ENCODE measurements at regions not wholly inside any gene's neighbourhood (a gene's known extent, or its start where the extent isn't known, plus 50 kb on each side); places are given as distances from the start of the nearest gene placed in this dataset.
"Not testable (repeated sequence)": the region's sequence is repeated elsewhere in the genome, so short reads cannot be mapped to it uniquely, and the experiment has no call there.

DNA sequence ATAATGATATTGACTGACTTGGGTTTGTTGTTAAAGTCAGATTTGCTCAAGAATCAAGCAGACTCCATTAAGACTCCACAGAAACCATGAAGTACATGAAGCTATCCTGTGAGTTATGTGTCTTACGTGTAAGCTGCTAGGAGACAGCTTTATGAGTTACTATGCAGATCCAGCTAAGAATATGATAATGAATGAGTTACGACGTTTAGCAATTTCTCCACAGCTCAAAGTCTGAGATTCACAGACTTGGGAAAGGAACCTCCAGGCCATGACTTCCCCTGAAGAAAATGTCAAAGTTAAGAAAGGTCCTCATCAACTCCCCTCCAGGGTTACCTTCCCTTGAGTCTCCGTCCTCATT, 211.9 kb upstream of the HNRNPA3 start:
- DNase-seq: no peak

DNA sequence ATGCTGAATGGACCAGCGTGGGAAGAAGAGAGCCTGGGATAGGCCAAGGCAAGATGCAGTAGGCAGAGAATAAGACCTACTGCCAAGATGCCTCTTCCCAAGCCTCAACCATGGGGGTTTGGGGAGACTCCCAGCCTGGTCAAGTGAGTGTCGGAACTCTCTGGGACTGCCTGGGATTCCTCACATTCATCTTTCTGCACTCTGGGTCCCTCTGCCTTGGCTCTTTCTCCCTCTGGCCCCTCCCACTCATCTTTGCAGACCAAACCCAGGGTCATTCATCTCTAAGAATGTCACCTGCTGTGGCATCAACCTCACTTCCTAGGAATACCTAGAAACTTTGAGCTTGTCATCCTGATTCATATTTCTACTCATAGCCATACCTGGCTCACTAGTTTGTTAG, 211.3 kb upstream of the HNRNPA3 start:
- DNase-seq: no peak

DNA sequence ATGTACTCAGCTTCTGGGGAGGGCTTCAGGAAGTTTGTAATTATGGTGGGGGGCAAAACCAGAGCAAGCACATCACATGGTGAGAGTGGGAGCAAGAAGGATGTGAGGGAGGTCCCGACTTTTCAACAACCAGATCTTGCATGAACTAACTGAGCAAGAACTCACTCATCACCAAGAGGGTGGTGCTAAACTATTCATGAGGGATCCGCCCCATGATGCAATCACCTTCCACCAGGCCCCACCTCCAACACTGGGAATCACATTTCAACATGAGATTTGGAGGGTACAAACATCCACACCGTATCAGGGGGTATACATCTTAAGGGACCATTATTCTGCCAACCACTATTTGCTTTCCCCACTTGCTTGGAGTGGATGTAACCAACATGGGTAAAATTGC, 209.6 kb upstream of the HNRNPA3 start:
- DNase-seq: no peak

DNA sequence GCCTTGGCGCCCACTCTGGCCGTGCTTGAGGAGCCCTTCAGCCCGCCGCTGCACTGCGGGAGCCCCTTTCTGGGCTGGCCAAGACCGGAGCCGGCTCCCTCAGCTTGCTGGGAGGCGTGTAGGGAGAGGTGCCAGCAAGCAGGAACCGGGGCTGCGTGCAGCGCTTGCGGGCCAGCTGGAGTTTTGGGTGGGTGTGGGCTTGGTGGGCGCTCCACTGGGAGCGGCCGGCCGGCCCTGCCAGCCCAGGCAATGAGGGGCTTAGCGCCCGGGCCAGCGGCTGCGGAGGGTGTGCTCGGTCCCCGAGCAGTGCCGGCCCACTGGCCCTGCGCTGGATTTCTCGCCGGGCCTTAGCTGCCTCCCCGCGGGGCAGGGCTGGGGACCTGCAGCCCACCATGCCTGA, 204.9 kb upstream of the HNRNPA3 start:
- not testable (repeated sequence) for DNase-seq

DNA sequence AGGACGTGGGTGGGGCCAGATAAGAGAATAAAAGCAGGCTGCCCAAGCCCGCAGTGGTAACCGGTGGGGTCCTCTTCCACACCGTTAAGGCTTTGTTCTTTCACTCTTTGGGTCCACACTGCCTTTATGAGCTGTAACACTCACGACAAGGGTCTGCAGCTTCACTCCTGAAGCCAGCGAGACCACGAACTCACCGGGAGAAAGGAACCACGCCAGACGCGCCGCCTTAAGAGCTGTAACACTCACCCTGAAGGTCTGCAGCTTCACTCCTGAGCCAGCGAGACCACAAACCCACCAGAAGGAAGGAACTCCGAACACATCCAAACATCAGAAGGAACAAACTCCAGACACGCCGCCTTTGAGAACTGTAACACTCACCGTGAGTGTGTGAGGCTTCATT, 203.9 kb upstream of the HNRNPA3 start:
- DNase-seq: not testable (repeated sequence)

DNA sequence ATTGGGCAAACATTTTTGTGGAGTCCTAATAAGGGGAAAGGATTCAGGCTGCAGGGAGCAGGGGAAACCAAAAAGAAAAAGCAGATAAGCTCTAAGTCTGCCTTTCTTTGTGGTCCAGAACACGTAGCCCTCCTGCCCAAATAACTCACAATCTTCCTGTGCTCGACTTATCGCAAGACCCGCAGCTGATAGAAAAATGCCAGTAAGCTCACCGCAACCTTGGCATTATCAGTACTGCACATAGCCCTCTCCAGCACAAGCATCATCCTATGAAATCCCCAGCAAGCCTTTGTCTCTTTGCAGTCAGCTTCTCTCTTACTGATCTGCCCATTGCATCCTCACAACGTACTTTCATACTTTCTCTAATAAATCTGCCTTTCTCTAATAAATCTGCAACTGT, 202.4 kb upstream of the HNRNPA3 start:
- no peak for DNase-seq

DNA sequence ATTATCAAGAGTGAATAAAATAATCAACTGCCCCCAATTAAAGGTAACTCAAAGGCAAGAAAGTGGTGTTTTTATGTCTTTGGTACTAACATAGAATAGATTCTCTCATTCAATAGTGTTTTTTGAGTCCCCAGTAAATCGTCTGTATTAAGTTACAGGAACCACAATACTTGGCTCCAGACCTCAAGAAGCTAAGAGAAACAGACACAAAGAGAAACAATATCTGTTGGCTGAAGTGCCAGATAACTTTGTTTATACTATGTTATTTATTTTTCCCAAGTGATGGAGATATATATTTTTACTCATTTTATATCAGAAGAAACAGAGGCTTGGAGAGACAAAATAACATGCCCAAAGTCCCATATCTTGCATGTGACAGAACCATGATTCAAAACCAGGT, 201.7 kb upstream of the HNRNPA3 start:
- no peak for DNase-seq

DNA sequence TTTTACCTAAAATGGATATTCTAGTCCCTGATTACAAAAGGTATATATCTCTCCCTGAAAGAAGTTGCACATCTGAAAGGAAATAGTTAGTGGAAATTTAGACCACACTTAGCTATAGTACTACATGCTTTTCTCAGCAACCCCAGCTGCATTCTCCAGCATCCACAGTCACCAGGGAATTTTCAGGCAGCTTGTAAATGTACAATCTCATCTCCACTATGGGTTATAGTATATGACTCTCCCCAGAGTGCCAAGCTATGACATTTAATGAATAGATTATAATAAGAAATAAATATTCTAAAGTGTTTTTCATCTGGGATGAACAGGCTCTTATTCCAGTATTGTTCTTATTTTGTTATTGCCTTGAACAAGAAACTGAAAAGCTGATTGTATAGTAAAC, 197.6 kb upstream of the HNRNPA3 start:
- no peak for DNase-seq

DNA sequence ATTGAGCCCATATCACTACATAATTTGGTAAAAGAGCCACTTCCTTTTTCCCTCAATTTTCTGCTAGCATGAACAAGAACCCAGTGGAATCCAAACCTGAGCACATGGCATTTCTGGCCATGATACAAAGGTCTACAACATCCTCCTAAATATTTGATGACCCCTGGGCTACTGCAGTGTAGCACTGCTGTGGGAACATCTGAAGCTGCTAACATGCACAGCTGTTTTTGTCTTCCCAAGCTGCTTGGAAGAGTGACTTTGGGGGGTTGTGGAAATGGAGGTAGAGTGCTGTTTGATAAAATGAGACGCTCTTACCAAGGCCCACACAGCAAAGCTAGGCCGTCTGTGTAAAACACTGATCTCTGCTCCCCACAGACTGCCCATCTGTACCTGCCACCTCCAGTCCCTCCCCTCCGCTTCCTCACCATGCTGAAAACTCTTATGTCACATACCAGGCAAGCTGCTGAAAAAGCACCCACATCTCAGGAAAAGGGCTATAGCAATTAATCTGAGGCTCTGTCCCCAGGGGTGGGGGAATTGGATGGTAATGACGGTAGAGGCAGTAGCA, 197.2 kb upstream of the HNRNPA3 start:
- no peak for DNase-seq

DNA sequence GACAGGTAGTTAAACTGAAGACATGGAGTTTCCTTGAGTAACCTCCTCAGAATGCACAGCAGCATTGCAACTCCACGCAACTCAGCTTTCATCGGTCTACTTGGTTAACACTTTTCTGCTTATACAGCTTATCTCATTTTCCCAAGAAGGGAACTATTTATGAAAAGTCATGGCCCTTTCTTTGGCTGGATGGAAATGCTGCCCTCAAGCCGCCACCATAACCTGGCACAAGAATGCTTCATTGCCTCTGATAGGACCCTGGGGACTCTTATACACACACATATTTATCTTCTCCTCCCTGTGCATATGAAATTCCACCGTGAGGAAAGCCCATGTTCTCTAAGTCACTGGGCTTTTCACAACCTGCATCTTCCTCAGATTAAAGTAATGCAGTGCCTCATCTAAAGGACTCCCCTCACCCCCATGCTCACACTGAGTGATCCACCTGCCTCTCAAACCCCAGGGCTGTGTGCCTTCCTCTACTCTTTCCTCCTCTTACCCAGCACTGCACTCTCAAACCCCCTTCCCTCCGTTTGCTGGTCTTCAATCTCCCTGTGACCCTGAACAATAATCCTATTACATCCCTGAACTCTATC, 192.0 kb upstream of the HNRNPA3 start:
- no peak for DNase-seq

DNA sequence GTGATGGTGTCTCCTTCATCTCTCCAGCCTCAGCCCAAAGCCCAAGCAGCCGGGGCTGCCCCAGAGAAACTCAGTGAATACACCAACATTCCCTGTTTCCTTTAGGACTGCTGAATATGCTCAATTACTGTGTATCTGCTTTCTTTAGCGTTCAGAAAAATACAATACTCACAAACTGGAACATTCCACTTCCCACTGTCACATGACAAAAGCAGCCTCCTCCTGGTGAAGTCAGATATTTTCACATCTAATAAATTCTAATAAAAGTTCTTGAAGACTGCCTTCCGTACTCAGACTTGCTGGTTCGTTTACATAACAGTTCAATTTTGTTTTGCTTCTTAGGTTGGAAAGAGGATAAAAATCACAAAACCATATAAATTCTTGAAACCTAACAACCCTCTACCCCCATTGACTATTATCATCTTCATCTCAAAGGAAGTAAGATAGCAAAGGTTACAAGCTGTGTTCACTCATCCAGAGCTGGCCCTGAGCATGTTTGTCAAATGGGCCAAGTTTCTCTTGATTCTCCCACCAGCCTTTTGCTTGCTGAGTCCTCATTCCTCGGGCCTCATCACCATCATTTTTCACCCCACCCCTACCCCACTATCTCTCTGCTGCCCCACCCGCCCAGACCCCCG, 190.8 kb upstream of the HNRNPA3 start:
- no peak for DNase-seq

DNA sequence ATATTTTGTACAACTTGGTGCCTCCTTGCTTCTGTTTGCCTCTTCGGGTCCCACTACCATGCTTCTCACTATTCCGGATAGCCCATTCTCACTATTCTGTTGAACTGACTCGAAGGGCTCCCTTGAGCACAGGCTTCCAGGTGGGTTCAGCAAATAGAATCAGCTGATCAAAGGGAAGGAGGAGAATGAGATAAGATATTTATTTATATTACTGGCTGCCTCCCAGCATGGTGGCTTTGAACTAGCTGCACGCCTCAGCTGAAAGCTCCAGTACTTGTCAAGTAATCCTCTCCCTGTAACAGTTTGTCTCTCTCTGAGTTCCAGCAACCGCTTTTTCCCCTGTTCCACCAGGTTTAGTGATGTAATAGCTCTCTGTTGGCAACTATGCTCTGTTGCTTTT, 187.8 kb upstream of the HNRNPA3 start:
- no peak for DNase-seq

DNA sequence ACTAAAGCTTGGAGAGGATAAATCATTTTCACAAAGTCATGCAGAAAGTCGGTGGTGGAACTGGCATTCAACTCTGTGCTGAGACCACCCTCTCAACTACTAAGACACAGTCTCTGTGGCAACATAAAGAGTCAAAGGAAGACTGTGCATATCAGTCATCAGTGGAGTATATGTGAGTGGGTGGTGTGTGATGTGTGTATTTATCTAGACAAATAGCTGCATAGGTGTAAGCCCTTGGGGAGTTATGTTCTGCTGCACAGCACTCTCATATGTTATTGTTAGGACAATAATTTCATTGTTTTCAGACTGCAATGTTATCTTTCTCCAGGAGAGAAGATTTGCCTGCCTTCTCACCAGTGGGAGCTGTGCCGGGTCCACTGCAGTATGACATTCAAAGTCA, 186.3 kb upstream of the HNRNPA3 start:
- no peak for DNase-seq

DNA sequence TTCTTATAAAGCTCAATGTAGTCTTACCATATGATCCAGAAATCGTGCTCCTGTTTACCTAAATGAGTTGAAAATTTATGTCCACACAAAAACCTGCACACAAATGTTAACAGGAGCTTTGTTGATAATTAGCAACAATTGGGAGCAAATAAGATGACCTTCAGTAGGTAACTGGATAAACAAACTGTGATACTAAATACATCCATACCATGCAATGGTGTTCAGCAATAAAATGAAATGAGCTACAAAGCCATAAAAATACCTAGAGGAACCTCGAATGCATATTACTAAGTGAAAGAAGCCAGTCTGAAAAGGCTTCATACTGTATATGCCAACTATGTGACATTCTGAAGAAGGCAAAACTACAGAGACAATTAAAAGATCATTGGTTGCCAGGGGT, 185.6 kb upstream of the HNRNPA3 start:
- DNase-seq: no peak

DNA sequence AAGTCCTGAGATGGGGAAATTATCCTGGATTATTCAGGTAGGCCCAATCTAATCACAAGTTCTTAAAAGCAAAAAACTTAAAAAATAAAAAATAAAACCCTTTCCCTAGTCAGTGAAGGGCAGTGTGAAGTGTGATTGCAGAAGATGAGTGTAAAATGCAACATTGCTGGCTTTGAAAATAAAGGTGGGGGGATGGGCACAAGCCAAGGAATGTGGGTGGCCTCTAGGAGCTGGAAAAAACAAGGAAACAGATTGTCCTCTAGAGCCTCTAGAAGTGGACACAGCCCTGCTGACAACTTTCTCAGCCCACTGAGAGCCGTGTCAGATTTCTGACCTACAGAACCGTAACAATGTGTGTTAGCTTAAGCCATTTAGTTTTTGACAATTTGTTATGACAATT, 184.3 kb upstream of the HNRNPA3 start:
- no peak for DNase-seq

DNA sequence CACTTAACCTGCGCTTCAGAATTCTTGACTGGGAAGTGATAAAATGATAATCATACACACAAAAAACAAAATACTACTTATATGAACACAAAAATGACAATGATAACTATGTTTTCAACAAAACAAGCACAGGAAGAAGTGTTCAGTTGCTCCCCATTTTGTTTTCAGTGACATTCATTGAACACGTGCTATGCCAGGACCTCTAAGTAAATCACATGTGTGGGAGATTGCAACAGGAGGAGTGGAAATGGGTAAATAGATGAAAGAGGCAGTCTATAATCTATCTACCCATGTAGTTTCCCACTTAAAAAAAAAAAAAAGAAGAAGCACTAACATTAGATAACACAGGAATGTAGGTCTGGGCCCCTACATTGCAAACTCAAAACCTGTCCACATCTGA, 183.5 kb upstream of the HNRNPA3 start:
- DNase-seq: no peak

DNA sequence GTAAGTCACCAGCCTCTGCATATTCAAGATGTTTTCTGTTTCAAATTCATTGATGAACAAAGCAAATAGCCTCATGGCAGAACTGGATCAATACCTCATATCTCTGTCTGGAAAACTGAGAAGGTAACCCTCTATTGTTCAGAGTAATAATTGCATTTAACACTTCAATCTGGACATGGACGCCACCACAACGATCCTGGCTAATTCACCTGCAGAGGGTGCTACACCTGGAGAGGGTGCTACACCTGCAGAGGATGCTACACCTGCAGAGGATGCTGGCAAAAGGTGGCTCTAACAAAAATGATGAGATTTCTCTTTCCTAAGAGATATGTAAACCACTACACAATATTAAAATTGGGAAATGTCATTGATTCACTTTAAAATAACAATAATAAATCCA, 183.1 kb upstream of the HNRNPA3 start:
- no peak for DNase-seq

DNA sequence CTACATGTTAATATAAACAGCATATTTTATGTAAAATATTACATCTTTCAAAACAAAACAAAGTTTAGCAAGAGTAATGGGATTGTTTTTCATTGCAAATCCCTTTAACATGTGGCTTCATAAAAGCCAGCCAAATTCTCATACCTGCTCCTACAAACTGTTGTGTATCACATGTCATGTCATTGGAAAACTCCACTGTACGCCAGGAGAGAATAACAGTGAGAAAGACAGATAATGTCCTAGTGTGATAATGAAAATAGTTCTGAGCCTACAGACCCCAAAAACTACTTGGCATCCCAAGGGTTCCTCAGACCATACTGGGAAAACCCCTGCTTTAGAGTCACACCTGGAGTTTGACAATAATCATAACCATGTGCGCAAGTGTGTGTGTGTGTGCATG, 182.7 kb upstream of the HNRNPA3 start:
- no peak for DNase-seq

DNA sequence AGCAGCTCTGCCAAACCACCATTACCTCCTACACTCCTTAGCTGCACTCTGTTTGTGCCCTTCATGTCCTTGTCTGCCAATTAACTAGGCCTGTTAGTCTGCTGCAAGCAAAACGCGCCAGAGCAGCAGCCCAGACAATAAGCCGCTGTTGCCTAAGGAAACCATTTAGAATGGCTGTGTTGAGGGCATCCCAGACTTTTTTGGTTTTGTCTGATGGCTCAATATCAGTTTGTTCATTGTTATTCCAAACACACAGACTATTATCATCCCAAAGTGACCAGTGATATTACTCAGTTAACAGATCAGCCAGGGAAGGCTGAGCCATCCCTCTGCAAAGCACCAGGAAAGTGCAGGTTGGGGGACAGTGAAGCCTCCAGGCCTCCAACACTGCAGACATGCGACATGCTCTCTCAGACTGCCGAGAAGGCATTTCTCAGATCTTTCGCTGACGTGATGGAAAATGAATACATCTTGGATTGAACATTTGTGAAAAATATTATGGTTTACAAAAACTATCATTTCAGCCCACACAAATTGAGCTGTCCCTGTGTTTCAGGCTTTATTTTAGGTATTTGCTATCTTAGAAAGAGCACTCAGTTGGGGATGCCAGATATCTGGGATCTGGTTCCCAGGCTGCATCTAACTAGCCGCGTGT, 182.0 kb upstream of the HNRNPA3 start:
- DNase-seq: no peak

DNA sequence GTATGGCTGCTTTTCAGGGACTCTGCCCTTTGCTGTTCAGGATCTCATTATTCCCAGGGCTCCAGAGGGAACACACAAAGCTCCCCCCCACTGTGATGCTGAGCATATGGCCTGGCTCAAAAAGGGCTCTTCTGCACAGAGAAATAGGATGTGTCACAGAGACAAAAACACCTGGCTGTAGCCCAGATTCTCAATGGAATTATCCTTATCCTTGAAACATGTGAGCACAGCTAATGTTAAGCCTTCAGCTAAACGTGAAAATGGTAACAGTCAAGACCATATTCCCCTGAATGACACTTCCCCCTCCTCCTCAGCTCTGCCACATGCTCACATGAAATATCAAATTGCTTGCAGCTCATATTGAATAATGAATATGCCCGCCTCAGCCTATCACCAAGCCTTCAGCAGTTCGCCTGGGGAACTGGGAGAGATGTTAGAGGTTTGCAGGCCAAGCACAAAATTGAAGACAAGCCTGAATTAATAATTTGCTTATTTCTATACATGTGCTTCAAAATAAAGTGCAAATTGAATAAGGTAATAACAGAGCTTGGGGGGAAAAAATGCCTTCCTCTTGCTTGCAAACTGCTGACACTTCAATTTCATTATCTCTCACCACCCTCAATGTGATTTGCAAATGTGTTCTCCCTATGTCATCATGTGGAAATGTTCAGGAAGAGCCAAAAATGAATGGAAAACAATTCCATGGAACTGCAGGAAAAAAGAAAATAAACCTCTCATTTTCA, 181.0 kb upstream of the HNRNPA3 start:
- no peak for DNase-seq

DNA sequence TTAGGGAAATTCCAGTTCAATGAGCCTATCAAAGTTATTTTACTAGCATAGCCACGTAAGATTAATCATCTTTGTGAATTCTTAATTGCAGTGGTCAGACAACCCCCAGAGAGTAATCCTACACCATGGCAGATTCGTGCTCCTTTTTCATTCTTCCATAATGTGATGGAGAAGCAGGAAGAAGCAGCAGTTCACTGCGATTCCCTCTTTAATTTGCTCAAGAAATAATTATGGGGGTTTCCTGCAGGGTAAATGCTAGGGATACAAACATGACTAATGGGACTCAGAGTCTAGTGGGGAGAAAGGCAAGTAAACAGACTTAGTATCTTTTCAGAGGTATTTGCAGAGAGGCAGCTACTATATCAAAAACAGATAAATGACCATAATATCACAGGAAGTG, 175.8 kb upstream of the HNRNPA3 start:
- DNase-seq: peak; percentile 23

DNA sequence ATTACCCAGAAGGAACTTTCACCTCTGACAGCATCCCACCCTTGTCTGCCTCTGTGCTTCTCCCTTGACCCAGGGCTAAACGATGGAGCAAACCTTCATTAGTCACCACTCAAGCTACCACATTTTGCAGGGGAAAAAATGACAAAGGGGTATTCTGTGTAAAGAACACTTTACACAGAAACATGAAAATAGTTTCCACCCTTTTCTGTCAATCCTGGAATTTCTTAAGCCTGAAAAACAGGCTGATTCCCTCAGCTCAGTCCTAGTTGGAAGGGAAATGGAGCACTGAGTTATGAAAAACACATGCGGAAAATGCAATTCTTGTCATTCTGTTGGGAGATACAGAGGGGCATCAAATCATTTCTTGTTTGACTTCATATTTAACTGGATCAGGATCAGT, 175.0 kb upstream of the HNRNPA3 start:
- DNase-seq: peak; percentile 6

DNA sequence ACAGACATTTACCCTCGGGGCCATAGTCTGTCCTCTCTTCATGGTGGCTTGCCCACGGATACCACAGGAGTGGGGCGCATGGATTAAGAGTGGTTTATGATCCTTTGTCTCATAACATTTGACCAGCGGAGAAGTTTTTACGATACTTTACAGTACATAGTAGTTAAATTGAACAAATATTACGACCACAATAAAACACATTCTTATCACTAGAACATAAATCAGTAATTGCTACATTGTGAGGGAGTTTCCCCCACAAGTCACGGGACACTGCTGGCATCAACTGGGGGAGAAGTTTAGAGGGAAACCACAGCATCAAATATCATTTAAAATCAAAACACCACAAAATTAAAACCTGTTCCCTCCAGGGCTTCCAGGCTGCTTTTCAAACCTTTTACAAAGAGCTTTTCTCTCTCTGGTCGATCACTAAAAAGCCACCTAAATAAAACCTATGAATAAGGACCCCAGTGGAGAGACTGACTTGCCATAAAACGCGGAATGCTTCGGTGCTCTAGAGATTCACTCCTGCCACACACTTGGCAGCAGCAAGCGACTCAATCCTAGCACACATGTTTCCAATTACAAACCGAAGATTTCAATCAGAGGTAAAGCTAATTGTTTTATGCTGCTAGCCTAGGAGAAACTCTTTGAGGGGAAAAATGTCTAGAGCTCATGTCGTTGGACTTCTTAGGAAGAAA, 173.7 kb upstream of the HNRNPA3 start:
- DNase-seq: peak; percentile 65

All from fibroblast of skin of right biceps (primary cell).